IPS-NIHi7 (cell line): ENCODE measurements at regions not wholly inside any gene's neighbourhood (a gene's known extent, or its start where the extent isn't known, plus 50 kb on each side); places are given as distances from the start of the nearest gene placed in this dataset.
"Not testable (repeated sequence)": the region's sequence is repeated elsewhere in the genome, so short reads cannot be mapped to it uniquely, and the experiment has no call there.

ENCODE experiments used
- DNase-seq: peaks from one replicate; pipeline ENCODE4 v3.0.0; 2012; ENCODE audit warnings: mixed read lengths; ENCODE audit errors: extremely low spot score

DNA sequence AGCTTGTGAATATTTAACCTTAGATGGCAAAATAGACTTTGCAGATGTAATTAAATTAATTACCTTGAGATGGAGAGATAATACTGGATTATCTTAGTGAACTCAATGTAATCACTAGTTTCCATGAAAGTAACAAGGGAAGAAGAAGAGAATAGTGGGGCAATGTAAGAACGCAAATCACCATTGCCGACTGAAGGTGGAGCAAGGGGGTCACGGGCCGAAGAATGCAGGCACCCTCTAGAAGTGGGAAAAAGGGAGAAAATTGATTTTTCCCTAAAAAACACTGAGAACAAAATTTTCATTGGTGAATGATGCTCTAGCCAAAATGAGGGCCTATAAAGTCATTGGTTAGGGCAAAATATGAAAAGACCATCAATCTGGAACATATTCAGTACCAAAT lies 375.6 kb upstream of the EPHA5 start:
- DNase-seq: peak; percentile 10

DNA sequence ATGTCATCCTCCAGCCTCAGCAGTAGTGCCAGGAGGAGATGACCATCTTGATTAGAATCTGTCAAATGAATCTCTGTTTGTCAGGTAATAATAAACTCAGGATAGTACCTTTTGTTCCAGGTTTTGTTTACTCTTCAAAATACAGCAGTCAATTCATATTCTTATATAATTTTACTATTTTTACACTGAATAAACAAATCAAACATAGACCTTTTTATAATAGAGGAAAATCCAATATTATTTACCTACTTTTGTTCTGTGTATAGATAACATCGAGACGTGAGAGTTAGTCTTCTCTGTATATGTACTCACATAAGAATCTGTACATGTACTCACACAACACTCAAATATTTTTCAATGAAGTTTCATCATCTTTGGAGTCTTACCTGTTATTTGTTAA lies 365.4 kb upstream of the EPHA5 start:
- DNase-seq: no peak

DNA sequence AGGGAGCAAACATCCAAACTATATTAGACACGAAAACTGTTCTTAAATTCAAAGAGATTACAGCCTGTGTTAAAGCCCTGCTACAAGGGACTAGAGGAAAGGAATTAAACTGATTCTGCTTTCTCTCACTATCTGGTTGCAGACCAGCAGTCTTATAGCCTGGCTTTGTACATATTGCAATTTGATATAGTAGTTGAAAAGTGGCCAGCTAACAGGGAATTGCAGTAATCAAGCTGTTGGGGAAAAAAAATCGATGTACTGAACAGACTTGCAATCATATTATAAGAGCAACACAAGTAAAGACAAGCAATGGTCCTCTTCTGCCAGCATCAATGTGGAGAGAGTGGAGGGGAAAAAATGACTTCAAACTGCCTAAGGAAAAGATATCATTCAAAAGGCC lies 364.4 kb upstream of the EPHA5 start:
- DNase-seq: no peak

DNA sequence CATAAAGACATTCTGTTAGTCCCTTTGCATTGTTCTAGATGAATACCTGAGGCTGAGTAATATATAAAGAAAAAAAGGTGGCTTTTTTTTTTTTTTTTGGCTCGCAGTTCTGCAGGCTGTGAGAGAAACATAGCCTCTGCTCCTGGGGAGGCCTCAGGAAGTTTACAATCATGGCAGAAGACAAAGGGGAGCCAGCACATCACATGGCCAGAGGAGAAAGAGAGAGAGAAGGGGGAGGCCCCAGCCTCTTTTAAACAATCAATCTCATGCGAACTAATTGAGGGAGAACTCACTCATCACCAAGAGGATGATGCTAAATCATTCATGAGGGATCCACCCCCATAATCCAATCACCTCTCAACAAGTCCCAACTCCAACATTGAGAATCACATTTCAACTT lies 364.0 kb upstream of the EPHA5 start:
- no peak for DNase-seq

DNA sequence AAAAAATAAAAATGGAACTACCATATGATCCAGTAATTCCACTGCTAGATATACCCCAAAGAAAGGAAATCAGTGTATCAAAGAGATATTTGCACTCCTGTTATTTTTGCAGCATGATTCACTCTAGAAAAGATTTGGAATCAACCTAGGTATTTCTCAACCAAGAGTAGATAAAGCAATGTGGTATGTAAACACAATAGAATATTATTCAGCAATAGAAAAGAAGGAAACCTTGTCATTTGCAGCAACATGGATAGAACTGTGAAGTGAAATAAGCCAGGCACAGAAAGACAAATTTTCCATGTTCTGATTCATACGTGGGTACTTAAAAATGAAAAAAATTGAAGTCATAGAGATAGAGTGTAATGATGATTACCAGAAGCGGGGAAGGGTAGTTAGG lies 362.3 kb upstream of the EPHA5 start:
- DNase-seq: no peak

DNA sequence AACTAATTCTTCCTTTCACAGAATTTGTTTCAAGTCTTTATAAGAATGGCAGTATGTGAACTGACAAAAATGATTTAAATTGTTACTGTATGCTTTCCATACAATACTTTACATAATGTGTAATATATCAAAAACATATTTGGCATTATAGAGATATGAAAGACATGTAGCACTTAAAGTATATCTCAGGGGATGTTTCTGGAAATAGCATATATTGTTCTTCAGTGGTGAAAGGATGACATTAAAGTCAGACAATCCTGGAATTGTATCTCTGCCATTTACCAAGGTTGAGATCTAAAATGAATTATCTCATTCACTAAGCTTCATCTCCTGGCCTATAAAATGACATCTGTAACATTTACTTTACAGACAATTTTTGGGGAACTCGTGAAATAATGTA lies 358.4 kb upstream of the EPHA5 start:
- no peak for DNase-seq

DNA sequence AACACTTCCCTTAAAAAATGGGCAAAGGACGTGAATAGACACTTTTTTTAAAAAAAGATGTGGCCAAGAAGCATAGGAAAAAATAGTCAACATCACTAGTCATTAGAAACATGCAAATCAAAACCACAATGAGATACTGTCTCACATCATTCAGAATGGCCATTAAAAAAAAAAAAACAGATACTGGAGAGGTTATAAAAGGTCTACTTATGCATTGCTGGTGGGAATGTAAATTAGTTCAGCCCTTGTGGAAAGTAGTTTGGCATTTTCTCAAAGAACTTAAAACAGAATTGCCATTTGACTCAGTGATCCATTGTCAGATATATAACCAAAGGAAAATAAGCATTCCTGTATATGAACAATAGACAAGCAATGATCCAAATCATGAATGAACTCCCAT lies 352.8 kb upstream of the EPHA5 start:
- DNase-seq: no peak

DNA sequence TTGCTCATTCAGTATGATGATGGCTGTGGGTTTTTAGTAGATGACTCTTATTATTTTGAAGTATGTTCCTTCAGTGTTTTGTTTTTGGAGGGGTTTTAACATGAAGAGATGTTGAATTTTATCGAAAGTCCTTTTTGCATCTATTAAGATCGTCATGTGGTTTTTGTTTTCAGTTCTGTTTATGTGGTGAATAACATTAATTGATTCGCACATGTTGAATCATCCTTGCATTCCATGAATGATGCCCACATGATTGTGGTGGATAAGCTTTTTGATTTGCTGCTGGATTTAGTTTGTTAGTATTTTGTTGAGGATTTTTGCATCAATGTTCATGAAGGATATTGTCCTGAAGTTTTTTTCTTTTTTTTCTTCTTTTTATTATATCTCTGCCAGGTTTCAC lies 347.4 kb upstream of the EPHA5 start:
- DNase-seq: no peak

DNA sequence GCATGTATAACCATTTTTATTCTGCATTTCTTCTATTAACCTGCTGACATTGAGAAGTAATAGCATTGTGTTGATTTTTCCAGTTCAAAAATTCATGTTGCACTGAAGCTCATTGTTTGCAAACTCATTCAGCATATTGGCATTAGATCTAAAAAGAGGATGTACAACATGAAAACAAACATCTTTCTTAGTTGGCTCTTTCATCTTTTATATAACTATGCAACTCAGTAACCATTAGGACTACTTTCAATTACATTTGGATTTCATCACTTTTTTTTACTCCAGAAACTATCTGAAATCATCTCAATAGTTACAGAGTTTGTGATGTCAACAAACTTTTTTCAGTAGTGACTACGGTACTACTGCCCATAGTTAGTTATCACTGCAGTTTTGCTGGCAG lies 346.0 kb upstream of the EPHA5 start:
- no peak for DNase-seq

DNA sequence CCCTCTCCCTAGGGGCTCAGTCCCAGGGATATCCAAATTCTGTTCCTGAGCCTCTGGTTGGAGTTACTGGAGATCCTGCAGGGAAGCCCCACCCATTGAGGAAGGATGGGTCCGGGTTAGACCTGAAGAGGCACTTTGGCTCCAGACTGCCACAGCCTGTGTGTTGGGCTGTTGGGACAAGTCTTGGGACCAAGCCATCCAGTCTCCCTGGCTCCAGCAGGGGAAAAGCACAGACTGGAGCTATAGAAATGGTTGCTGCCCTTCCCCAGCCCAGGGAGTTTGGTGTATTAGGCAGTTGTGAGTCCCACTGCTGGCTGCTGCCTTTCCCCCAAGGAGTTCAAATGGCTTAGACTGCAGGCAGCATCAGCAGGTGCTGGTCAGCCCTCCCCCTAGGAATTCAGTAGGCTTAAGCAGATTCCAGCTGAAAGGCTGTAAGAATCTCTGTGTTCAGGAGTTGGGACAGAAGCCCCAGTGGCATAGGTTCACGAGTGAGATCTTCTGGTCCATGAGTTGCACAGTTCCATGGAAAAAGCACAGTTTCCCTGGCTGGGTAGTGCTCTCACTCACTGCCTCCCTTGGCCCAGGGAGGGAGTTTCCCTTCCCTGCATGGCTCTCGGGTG lies 344.0 kb upstream of the EPHA5 start:
- peak; percentile 53 for DNase-seq

DNA sequence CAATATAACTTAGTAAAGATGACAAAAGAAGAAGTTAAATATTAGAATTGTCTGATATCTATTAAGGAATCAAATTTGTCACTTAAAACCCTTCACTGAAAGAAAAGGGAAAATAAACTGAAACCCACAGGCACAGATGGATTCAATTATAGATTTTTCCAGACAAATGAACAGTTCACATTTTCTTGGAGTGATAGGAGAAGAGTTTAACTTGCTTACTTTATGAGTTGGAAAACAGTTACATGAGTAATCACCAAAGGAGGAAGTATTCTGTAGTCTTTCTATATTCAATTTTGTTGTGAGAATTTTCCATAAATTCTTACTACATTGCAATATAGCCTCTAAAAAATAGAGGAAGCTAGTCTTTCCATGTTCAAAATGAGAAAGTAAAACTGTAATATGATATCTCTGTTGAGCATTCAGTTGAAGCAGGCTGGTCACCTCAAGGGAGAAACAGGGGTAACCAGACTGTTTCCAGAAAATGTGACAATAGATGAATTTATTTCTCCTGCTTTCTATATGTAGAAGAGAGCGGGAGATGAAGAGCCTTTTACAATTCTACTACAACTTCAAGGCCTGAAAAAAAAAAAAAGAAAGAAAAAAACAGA lies 330.3 kb upstream of the EPHA5 start:
- no peak for DNase-seq

DNA sequence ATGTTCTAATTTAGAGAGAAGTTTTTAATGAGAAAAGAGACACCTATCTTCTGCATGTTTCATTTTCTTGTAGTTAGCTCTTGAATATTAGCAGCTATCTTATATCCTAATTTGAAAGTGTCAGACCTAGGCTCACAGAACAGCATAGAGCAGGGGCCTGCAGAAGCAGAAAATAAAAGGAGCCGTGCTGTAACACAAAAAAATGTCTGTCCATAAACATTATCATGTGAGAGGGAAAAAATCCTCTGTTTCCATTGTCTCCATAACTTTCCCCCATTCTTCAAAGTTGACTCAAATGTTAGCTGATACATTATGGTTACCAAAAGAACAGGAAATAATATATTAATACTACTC lies 329.2 kb upstream of the EPHA5 start:
- DNase-seq: no peak

DNA sequence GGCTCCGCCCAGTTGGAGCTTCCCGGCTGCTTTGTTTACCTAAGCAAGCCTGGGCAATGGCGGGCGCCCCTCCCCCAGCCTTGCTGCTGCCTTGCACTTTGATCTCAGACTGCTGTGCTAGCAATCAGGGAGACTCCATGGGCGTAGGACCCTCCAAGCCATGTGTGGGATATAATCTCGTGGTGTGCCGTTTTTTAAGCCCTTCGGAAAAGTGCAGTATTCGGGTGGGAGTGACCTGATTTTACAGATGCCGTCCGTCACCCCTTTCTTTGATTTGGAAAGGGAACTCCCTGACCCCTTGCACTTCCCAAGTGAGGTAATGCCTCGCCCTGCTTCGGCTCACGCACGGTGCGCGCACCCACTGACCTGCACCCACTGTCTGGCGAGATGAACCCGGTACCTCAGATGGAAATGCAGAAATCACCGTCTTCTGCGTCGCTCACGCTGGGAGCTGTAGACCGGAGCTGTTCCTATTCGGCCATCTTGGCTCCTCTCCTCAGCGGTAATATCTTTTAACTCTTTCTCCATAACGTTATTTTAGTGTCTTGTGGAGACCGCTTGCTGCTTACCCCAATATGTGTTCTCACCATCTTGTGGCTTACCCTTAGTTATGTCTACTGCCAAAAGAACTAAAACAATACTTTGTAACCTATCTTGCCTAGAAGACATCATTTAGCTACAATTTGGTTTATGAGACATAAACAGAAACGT lies 328.7 kb upstream of the EPHA5 start:
- not testable (repeated sequence) for DNase-seq

DNA sequence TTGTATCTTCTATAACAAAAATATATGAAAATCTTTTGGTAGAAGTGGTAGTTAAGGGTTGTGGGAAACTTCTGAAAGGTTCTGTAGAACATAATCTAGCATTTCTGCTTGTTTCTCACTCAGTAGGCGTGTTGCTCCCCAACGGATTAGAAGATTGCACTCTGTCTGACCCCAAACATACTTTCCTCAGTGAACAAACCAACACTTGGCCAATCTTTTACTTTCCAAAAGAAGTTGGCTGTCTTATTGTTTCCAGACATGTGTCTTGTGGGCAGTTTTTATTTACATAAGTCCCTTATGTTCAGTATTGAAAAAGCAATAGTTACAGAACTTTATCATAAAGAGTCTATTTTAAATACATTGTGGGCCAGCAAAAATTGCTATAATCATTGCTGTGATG lies 312.8 kb upstream of the EPHA5 start:
- no peak for DNase-seq

DNA sequence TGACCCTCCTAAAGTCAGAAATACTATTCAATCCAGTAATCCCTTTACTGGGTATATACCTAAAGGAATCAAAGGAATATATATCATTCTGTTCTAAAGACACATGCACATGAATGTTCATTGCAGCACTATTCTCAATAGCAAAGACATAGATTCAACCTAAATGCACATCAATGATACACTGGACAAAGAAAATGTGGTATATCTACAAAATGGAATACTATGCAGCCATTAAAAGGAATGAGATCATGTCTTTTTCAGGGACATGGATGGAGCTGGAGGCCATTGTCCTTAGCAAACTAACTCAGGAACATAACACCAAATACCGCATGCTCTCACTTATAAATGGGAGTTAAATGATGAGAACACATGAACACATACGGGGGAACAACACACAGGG lies 306.0 kb upstream of the EPHA5 start:
- DNase-seq: no peak

DNA sequence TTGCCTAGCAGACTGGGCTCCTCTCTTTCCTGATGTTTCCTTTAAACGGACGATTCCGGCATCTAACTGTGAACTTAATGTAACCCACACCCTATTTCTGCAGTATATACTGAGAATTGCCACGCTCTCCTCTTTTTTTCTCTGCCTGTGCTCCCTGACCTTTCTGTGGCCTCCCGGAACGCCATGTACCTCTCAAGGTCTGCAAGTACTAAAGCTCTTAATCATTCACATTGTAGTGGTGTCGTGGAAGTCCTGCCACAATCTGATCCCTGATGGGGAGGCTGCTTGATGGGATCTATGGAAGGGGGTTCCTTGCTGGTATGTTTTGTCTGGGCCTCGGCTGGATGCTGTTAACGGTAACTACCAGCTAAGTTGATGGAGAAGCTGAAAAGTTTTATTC lies 302.9 kb upstream of the EPHA5 start:
- no peak for DNase-seq

DNA sequence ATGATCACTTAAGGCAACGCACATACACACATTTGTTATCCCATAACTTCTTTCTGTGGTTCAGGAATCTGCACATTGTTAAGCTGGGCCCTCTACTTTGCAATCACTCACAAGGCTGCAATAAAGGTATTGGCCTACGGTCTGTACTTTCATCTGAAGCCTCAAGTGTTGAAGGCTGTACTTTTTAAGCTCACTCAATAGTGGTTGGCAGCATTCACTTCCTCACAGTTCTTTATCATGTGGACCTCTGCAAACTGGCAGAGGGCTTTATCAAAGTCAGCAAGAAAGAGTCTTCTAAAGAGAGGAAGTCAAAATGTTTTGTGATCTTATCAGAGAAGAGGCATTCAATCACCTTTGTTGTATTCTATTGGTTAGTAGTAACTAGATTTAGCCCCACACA lies 301.4 kb upstream of the EPHA5 start:
- DNase-seq: no peak

DNA sequence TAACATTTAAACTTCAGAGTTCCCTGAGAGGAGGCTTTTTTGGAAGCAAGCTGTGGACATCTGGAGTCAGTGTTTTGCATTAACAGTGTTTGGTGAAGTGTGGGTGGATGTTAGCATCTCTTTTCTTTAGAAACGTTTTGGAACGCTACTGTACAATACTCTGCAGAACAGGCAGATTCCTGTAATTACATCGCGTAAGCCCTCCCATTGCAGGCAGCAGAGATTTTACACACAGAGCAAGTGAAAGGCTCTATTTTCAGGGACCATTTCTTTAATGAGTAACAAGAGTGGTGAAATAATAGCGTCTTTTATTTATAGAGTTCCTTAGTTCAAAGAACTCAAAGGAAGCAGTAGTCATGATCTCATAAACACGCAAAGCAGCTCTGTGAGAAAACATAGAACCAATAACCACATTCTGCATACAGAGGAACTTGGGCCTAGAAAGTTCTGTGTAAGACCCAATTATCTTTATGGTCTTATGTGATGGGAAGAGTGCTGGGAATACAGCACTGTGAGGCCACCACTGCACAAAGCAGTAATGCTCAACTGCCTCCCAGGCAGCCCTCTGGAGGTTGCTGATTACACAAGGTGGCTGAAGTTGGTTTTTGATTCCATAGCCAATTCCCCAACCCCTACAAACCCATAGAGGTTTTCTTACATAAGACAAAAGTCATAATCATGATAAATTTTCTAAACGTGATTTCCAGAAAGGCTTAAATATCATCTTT lies 298.7 kb upstream of the EPHA5 start:
- no peak for DNase-seq

DNA sequence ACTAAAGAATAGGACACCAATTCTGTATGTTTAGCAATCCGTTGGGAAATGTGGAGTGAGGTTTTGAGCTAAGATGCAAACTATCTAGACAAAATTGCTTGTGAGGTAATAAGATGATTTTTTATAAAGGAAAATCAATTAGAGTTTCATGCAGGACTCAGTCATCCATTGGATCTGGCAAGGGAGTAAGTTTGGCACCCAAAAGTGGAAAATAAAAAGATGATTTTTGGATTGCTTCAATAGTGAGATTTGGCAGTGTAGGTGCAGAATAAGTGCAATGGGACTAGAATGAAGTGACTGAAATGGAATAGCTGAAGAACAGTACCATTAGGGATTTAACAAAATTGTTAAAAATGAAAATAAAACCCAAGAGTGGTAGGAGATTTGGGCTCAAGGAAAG lies 290.5 kb upstream of the EPHA5 start:
- no peak for DNase-seq

DNA sequence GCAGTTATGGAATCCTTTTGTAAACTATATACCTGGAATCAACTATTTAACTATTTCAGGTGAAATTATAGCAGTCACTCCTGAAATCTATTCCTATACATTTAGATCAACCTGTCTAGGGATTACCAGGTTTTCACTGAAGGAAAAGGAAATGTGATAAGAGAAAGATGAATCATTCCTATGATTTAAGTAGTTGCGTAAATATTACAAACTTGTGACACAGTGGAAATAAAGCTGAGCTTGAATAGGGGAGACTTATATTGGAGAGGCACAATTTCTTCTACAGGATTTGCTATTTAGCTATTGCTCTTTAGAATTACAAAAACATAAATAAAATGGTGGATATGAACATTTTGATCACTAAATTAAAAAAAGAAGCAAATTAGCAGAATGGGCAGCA lies 284.1 kb upstream of the EPHA5 start:
- no peak for DNase-seq

DNA sequence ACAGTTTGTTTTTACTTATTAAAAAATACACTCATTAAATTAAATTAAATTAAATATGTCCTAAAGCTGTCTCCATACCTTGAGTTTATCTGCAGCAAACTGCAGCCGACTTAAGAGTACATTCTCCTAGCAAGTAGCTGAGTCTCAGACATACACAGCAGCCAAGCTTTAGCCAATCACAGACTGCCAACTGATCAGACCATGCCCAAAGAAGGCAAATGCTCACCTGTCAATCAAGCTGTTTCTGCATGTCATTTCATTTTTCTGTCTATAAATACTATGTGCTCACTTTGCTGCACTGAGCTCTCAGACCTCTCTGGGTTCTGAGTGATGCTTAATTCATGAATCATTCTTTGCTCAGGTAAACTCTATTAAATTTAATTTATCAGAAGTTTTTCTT lies 280.9 kb upstream of the EPHA5 start:
- DNase-seq: no peak

DNA sequence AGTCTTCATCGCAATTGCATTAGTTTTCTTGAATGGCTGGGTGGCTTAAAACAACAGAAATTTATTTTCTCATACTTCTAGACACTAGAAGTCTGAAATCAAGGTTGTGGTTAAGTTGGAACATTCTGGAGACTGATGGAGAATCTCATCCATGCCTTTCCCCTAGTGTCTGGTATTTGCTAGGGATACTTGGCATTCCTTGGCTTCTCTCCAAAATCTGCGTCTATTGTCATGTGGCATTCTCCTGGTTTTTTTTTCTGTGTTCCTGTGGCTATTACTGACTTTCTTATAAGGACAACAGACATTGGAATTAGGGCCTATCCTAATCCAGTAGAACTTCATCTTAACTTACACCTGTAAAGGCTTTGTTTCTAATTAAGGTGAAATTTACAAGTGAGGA lies 272.8 kb upstream of the EPHA5 start:
- DNase-seq: peak; percentile 34

DNA sequence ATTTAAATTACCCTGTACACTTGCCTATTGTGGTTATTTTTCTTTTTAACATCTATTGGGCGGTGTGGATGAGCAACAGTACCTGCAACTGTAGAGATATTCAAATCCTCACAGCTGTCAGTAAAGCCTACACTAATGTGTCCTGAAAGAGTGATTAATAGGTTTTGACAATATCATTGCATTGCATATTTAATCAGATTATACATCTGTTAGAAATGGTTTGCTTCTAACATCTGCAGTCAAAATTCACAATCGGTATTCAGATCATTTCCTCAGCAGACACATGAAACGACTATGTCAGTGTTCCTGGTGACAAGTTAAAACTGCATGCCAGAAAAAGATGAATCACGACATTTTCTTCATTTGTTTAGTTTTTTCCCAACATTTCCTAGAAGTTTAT lies 254.6 kb upstream of the EPHA5 start:
- no peak for DNase-seq
